ENCODE measurements at regions not wholly inside any gene's neighbourhood (a gene's known extent, or its start where the extent isn't known, plus 50 kb on each side); places are given as distances from the start of the nearest gene placed in this dataset.

GRCh38 chr3:174596447-174596982 is 262.6 kb upstream of the NAALADL2 start:
- TF ChIP-seq CTCF (optimal IDR thresholded peaks at IDR 0.05 in 1 of 3, IDR thresholded peaks at IDR 0.05 in 1 of 3, conservative IDR thresholded peaks at IDR 0.05 in 1 of 3; ENCODE audit: extremely low read depth in 1 of 3, insufficient read depth in 2 of 3, low read length in 3 of 3) (no peak), EZH2 (IDR thresholded peaks at IDR 0.05; ENCODE audit: low read length) (no peak)

All from keratinocyte (primary cell).